ENCODE measurements at regions not wholly inside any gene's neighbourhood (a gene's known extent, or its start where the extent isn't known, plus 50 kb on each side); places are given as distances from the start of the nearest gene placed in this dataset.

DNA sequence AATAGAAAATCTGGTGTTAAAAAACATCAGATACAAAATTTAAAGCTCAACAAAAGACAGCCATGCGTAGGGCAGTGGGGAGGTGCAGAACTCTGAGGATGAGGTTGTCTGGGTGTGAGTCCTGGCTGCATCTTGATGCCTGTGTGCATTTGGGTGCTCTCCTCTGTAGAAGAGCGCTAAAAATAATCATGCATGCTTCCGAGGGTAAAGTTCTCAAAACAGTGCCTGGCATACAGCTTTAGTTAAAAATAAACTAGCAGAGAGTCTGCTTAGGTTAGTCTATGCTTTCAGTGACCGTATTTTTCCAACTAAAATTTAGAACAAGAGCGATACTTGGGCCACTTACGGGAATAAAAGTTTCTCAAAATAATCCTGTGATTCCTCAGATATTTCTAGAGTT, 55.5 kb upstream of the SPATA31C2 start:
- TF ChIP-seq, protein P1, sequence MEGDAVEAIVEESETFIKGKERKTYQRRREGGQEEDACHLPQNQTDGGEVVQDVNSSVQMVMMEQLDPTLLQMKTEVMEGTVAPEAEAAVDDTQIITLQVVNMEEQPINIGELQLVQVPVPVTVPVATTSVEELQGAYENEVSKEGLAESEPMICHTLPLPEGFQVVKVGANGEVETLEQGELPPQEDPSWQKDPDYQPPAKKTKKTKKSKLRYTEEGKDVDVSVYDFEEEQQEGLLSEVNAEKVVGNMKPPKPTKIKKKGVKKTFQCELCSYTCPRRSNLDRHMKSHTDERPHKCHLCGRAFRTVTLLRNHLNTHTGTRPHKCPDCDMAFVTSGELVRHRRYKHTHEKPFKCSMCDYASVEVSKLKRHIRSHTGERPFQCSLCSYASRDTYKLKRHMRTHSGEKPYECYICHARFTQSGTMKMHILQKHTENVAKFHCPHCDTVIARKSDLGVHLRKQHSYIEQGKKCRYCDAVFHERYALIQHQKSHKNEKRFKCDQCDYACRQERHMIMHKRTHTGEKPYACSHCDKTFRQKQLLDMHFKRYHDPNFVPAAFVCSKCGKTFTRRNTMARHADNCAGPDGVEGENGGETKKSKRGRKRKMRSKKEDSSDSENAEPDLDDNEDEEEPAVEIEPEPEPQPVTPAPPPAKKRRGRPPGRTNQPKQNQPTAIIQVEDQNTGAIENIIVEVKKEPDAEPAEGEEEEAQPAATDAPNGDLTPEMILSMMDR (IDR thresholded peaks at IDR 0.05), result no peak
- TF ChIP-seq POLR2AphosphoS5 (IDR thresholded peaks at IDR 0.05), result no peak
- no peak for TF ChIP-seq POLR2A (IDR thresholded peaks at IDR 0.05)
